Hepatocyte (in vitro differentiated cells): ENCODE measurements at regions not wholly inside any gene's neighbourhood (a gene's known extent, or its start where the extent isn't known, plus 50 kb on each side); places are given as distances from the start of the nearest gene placed in this dataset.

ENCODE experiments used
- DNase-seq: peaks from one replicate; pipeline ENCODE4 v3.0.0-alpha.2; 2016; ENCODE audit warnings: low spot score
- H2AFZ ChIP-seq: fragments of 200-600 bp; sonication (generic); 2 replicates; pipeline ENCODE4 v1.6.0; 2016; ENCODE audit warnings: antibody characterized with exemption, mild to moderate bottlenecking
- H3K27ac ChIP-seq: fragments of 200-600 bp; sonication (generic); 2 replicates; pipeline ENCODE4 v1.5.1; 2016; ENCODE audit warnings: mild to moderate bottlenecking
- H3K27me3 ChIP-seq: fragments of 200-600 bp; sonication (generic); 2 replicates; pipeline ENCODE4 v1.6.1; 2016
- H3K36me3 ChIP-seq: fragments of 200-600 bp; sonication (generic); replicated peaks from 2 replicates; pipeline ENCODE4 v1.5.1; 2016; ENCODE audit warnings: low read depth; ENCODE audit not compliant: insufficient read depth
- H3K4me1 ChIP-seq: fragments of 200-600 bp; sonication (generic); 2 replicates; pipeline ENCODE4 v1.5.1; 2016; ENCODE audit warnings: mild to moderate bottlenecking, moderate library complexity; ENCODE audit not compliant: insufficient read depth
- H3K4me2 ChIP-seq: fragments of 200-600 bp; sonication (generic); 2 replicates; pipeline ENCODE4 v1.6.0; 2016
- H3K4me3 ChIP-seq: fragments of 200-600 bp; sonication (generic); 2 replicates; pipeline ENCODE4 v1.5.1; 2016; ENCODE audit warnings: mild to moderate bottlenecking
- H3K79me2 ChIP-seq: fragments of 200-600 bp; sonication (generic); 2 replicates; pipeline ENCODE4 v1.6.0; 2017; ENCODE audit warnings: mild to moderate bottlenecking
- H3K9me2 ChIP-seq: fragments of 200-600 bp; sonication (generic); replicated peaks from 2 replicates; pipeline ENCODE4 v1.6.0; 2017; ENCODE audit warnings: mild to moderate bottlenecking; ENCODE audit not compliant: insufficient read depth
- H3K9me3 ChIP-seq: fragments of 200-600 bp; sonication (generic); 2 replicates; pipeline ENCODE4 v1.5.1; 2016; ENCODE audit warnings: low read depth, mild to moderate bottlenecking
- H4K20me1 ChIP-seq: fragments of 200-600 bp; sonication (generic); 2 replicates; pipeline ENCODE4 v1.6.0; 2016; ENCODE audit warnings: mild to moderate bottlenecking; ENCODE audit not compliant: insufficient read depth, poor library complexity, severe bottlenecking
- CTCF ChIP-seq: fragments of 200-600 bp; sonication (generic); IDR thresholded peaks from 2 replicates; pipeline ENCODE4 v1.5.1; 2016; ENCODE audit warnings: antibody characterized with exemption, mild to moderate bottlenecking; ENCODE audit not compliant: poor library complexity
- EZH2 ChIP-seq: fragments of 200-600 bp; sonication (generic); IDR thresholded peaks from 2 replicates; pipeline ENCODE4 v1.6.1; 2016; ENCODE audit warnings: antibody characterized with exemption, mild to moderate bottlenecking, borderline replicate concordance
- EZH2phosphoT487 ChIP-seq: fragments of 200-600 bp; sonication (generic); IDR thresholded peaks from one replicate; pipeline ENCODE4 v1.6.1; 2018; ENCODE audit warnings: antibody characterized with exemption, mild to moderate bottlenecking, low read depth, moderate library complexity; ENCODE audit not compliant: unreplicated experiment, severe bottlenecking
- WGBS: methylation state at CpG from one replicate; pipeline ENCODE4 v1.1.6; 2016; ENCODE audit warnings: low lambda C conversion rate; ENCODE audit errors: missing lambda C conversion rate; 5-methylcytosine and 5-hydroxymethylcytosine counted together

- Histone ChIP-seq H3K27ac (no peak overlapping the region), H3K79me2 (no peaks in the 10 kb centered on the region), H3K27me3 (no peaks in the 10 kb centered on the region), H3K4me3 (no peak overlapping the region), H3K9me3 (no peaks in the 10 kb centered on the region), H3K4me2 (no peak overlapping the region), H3K36me3 (no peaks in the 10 kb centered on the region), H2AFZ (no peak overlapping the region), H3K4me1 (no peaks in the 10 kb centered on the region), H4K20me1 (no peaks in the 10 kb centered on the region), H3K9me2 (no peaks in the 10 kb centered on the region)
- 73% methylated on average over 6 of the region's 6 CpGs for WGBS
- no peak for DNase-seq
- no peak for TF ChIP-seq EZH2phosphoT487
- no peak for TF ChIP-seq EZH2
- TF ChIP-seq CTCF, result no peak
Observed at GRCh38 chrX:110951472-110952269, 144.3 kb upstream of the PAK3 start.

DNA sequence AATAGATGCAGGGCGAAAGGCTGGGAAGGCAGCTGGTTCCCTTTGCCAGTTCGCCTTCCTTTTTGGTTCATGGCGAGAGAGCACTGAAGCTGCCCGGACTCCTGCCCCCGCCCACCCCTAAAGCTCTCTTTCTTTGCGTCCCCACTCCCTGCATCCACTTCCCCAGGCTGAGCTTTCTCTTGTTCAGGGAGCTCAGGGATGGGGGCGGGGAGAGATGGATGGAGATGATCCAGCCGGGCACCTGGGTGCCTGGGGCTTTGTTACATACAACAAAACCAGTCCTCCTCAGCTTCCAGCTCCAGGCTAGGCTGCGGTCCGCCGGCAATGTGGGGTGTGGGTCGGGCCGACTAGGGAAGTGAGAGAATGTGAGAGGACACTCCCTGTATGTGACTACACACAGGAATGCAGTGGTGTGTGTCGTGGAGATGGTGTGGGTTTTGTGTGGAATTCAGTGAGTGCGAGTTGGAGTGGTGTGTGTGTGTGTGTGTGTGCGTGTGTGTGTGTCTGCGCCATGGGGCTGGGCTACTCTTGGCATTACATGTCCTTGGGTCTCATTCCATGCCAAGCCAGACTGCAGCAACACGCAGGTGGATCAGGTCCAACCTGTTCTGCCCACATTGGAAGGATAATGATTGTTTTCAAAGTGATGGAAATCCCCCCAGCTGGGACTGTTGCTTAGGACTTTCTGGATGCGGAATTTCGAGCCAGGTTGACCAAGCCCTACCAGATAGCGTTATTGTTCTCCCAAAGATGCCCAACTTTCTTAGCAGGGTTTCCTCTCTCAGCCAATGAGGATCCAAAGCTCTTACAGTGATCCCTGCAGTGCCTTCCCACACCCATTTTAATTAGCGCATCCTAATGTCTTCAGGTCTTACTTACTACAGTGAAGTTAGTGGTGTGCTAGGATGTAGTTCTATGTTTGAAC, 149.4 kb upstream of the CHRDL1 start:
- no peak for TF ChIP-seq EZH2
- TF ChIP-seq EZH2phosphoT487, result no peak
- Histone ChIP-seq H3K4me3 (no peak overlapping the region), H4K20me1 (no peaks in the 10 kb centered on the region), H3K4me1 (no peaks in the 10 kb centered on the region), H3K27ac (no peak overlapping the region), H3K9me2 (no peaks in the 10 kb centered on the region), H3K4me2 (peak overlapping the region; percentile 71), H3K27me3 (peaks cover 9% of the 10 kb centered on the region), H2AFZ (no peak overlapping the region), H3K9me3 (no peaks in the 10 kb centered on the region), H3K79me2 (no peaks in the 10 kb centered on the region), H3K36me3 (no peaks in the 10 kb centered on the region)
- DNase-seq, result no peak
- 44% methylated on average over 21 of the region's 22 CpGs for WGBS

- Histone ChIP-seq H3K4me3 (no peak overlapping the region), H3K79me2 (no peaks in the 10 kb centered on the region), H3K9me2 (no peaks in the 10 kb centered on the region), H3K27ac (no peak overlapping the region), H3K9me3 (no peaks in the 10 kb centered on the region), H3K27me3 (peaks cover 9% of the 10 kb centered on the region), H3K36me3 (no peaks in the 10 kb centered on the region), H4K20me1 (no peaks in the 10 kb centered on the region), H3K4me2 (peak overlapping the region; percentile 71), H2AFZ (no peak overlapping the region), H3K4me1 (no peaks in the 10 kb centered on the region)
- TF ChIP-seq CTCF, result no peak
- TF ChIP-seq EZH2phosphoT487, result no peak
- TF ChIP-seq EZH2, result no peak
- peak; percentile 7 for DNase-seq
- WGBS, result 57% methylated on average over 17 of the region's 25 CpGs
Observed at GRCh38 chrX:110944311-110944750, 148.7 kb upstream of the CHRDL1 start.

DNA sequence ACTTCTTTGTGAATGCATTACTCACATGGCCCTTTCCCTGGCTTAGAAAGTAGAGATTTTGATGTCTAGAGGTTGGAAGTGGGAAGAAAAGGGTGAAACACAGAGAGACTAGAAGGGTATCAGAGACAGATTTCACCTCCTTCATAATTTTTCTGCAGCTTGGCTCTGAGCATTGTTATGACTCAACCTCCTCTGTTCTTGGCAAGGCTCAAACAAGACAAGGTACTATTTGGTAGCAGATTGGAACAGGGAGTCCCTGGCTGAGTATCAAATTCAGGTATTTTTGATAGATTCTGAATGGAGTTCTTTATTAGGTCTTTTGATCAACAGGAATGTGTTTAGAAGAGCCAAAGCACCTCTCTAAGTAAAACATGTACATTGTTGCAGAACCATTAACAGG, 146.3 kb upstream of the CHRDL1 start:
- H3K36me3 ChIP-seq, result no peaks in the 10 kb centered on the region
- no peak overlapping the region for H3K4me2 ChIP-seq
- H3K79me2 ChIP-seq, result no peaks in the 10 kb centered on the region
- H2AFZ ChIP-seq, result no peak overlapping the region
- peaks cover 9% of the 10 kb centered on the region for H3K27me3 ChIP-seq
- H3K27ac ChIP-seq, result no peak overlapping the region
- no peaks in the 10 kb centered on the region for H3K9me3 ChIP-seq
- DNase-seq, result no peak
- H3K4me1 ChIP-seq, result no peaks in the 10 kb centered on the region
- no peak for TF ChIP-seq EZH2phosphoT487
- TF ChIP-seq CTCF, result no peak
- no peak for TF ChIP-seq EZH2
- no peaks in the 10 kb centered on the region for H4K20me1 ChIP-seq
- H3K4me3 ChIP-seq, result no peak overlapping the region
- H3K9me2 ChIP-seq, result no peaks in the 10 kb centered on the region
